H1 (cell line): ENCODE measurements at regions not wholly inside any gene's neighbourhood (a gene's known extent, or its start where the extent isn't known, plus 50 kb on each side); places are given as distances from the start of the nearest gene placed in this dataset.

Experiments used
- CHD1 ChIP-seq: IDR thresholded peaks from 2 replicates; pipeline ENCODE4 v1.6.1; 2012; ENCODE audit warnings: low read depth, low read length, improper control_type of control experiment
- CHD7 ChIP-seq: fragments of 300-600 bp; sonication (generic); IDR thresholded peaks from 2 replicates; pipeline ENCODE4 v1.7.1; 2012; ENCODE audit warnings: low read length, moderate library complexity, mild to moderate bottlenecking, inconsistent platforms; ENCODE audit not compliant: insufficient replicate concordance
- CREB1 ChIP-seq: IDR thresholded peaks from 2 replicates; pipeline ENCODE4 v1.6.1; 2012; ENCODE audit warnings: inconsistent platforms
- EP300 ChIP-seq, 2 experiments: IDR thresholded peaks; 1 replicate in 1 of 2; 2 replicates in 1 of 2; pipeline ENCODE4 v1.6.1; 2011 to 2012; ENCODE audit warnings: low read depth in 2 of 2, low read length in 2 of 2, mild to moderate bottlenecking in 2 of 2, borderline replicate concordance in 1 of 2, inconsistent platforms in 1 of 2, moderate library complexity in 1 of 2
- POLR2A ChIP-seq, 2 experiments: IDR thresholded peaks; 1 replicate in 1 of 2; 2 replicates in 1 of 2; pipeline ENCODE4 v1.6.1; 2011; ENCODE audit warnings: low read depth in 2 of 2, low read length in 2 of 2, mild to moderate bottlenecking in 2 of 2; ENCODE audit errors: control extremely low read depth in 1 of 2
- SIX5 ChIP-seq: IDR thresholded peaks from 2 replicates; pipeline ENCODE4 v1.6.1; 2011; ENCODE audit warnings: mild to moderate bottlenecking, low read depth, low read length
- YY1 ChIP-seq: IDR thresholded peaks from 2 replicates; pipeline ENCODE4 v1.6.1; 2011; ENCODE audit warnings: low read depth, mild to moderate bottlenecking, low read length

DNA sequence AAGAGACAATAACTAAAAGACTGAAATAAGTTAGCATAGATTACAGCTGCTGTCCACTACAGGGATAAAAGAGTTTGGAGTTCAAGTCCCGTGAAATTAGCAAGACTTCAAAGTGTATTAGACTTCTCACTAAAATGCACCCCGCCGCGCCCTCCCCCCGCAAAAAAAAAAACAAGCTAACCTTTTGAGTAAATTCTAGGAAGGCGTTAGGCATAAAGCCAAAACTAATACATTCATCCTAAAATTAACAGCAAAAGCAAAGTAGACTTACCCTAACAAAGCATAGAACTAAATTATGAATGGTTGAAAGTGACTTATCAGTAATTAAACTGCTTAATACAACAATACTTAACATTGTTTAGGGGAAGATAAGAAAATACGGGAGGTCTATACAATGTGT, 581.0 kb upstream of the CHORDC1 start (continued):
- TF ChIP-seq CREB1 (no peak), YY1 (no peak), POLR2A (IDR thresholded peaks at IDR 0.05; ENCODE audit: control extremely low read depth in 1 of 2, low read depth in 2 of 2, low read length in 2 of 2) (no peak), EP300 (IDR thresholded peaks at IDR 0.05; ENCODE audit: borderline replicate concordance in 1 of 2, low read depth in 2 of 2, low read length in 2 of 2) (no peak), CHD7 (no peak), SIX5 (no peak), CHD1 (no peak)
